ENCODE measurements at regions not wholly inside any gene's neighbourhood (a gene's known extent, or its start where the extent isn't known, plus 50 kb on each side); places are given as distances from the start of the nearest gene placed in this dataset.
"Not testable (repeated sequence)": the region's sequence is repeated elsewhere in the genome, so short reads cannot be mapped to it uniquely, and the experiment has no call there.

DNA sequence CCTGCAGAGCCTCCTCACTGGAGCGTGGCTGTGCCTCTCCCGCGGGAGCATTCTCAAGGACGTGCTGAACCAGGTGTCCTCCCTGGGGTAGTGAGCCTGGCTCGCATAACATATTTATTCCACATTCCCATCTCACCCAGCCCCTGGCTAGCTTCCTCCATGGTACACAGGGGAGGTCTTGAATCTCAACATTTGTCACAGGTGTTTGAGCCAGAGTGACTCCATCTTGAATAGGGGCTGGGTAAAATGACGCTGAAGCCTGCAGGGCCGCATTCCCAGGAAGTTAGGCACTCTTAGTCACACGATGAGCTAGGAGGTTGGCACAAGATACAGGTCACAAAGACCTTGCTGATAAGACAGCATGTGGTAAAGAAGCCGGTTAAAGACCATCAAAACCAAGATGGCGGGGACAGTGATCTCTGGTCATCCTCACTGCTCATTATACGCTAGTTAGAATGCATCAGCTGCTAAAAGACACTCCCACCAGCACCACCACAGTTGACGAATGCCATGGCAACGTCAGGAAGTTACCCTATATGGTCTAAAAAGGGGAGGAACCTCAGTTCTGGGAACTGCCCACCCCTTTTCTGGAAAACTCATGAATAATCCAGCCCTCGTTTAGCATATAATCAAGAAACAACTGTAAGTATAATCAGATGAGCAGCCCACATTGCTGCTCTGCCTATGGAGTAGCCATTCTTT, 273.8 kb upstream of the IRX4 start:
- ChIA-PET POLR2A (no interaction called here), CTCF (no interaction called here)
- TF ChIP-seq CTCF (IDR thresholded peaks at IDR 0.05; ENCODE audit: insufficient read depth, low read depth, low read length) = no peak
- Histone ChIP-seq H3K4me3 (ENCODE audit: low read depth, low read length) (no peak overlapping the region), H3K36me3 (ENCODE audit: control insufficient read depth, insufficient read depth, low read length) (no peaks in the 10 kb centered on the region), H3K27me3 (ENCODE audit: control insufficient read depth, insufficient read depth, low read length) (no peaks in the 10 kb centered on the region)
- no peak for DNase-seq (ENCODE audit: low read depth)

DNA sequence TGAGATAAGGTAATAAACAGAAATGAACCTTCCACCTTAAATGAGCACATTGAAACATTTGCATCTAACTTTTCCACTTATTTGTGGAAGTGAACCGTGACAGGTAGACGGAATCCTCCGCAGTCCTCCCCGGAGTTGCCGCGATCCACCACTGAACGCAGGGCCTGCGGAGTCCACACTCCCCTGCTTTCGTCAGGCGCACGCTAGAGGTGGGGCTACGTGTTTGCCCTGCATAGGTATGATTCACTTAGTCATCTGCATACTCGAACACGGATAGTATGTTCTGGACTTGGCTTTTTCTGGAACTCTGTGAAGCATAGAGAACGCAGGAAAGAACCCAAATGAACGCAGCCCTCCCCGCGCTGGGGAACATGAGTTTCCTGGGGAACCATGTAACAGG, 272.8 kb upstream of the IRX4 start:
- no peak overlapping the region for H3K4me3 ChIP-seq (ENCODE audit: low read depth, low read length)
- H3K27me3 ChIP-seq (ENCODE audit: control insufficient read depth, insufficient read depth, low read length) = no peaks in the 10 kb centered on the region
- ChIA-PET CTCF (no interaction called here), POLR2A (no interaction called here)
- DNase-seq (ENCODE audit: low read depth) = no peak
- no peak for TF ChIP-seq CTCF (IDR thresholded peaks at IDR 0.05; ENCODE audit: insufficient read depth, low read depth, low read length)
- no peaks in the 10 kb centered on the region for H3K36me3 ChIP-seq (ENCODE audit: control insufficient read depth, insufficient read depth, low read length)

- ChIA-PET CTCF (no interaction called here), POLR2A (no interaction called here)
Observed at GRCh38 chr5:2153802-2154201, 271.1 kb upstream of the IRX4 start.

DNA sequence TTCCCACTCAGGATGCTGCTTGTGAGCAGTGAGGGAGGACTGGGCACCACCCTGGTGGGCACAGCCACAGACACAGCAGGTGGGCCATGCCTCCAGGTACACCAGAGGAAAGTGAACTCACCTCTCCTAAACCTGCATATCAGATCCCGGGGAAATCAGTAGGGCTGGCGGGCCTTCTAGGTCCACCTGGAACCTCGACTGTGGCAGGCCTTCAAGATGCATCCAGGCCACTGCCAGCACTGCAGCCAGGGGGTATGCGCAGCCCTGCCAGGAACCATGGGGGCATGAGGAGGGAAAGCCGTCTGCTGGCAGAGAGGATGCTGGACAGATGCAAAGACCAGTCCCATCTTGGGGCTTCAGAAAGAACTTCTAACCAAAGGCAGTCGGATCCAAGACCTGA, 270.6 kb upstream of the IRX4 start:
- Histone ChIP-seq H3K4me3 (ENCODE audit: low read depth, low read length) (no peak overlapping the region), H3K36me3 (ENCODE audit: control insufficient read depth, insufficient read depth, low read length) (no peaks in the 10 kb centered on the region), H3K27me3 (ENCODE audit: control insufficient read depth, insufficient read depth, low read length) (no peaks in the 10 kb centered on the region)
- ChIA-PET CTCF (no interaction called here), POLR2A (no interaction called here)
- DNase-seq (ENCODE audit: low read depth) = no peak
- no peak for TF ChIP-seq CTCF (IDR thresholded peaks at IDR 0.05; ENCODE audit: insufficient read depth, low read depth, low read length)

More at GRCh38 chr5:2153802-2154201, 271.1 kb upstream of the IRX4 start:
- no peaks in the 10 kb centered on the region for H3K36me3 ChIP-seq (ENCODE audit: control insufficient read depth, insufficient read depth, low read length)
- H3K27me3 ChIP-seq (ENCODE audit: control insufficient read depth, insufficient read depth, low read length) = no peaks in the 10 kb centered on the region
- DNase-seq (ENCODE audit: low read depth) = no peak
- no peak overlapping the region for H3K4me3 ChIP-seq (ENCODE audit: low read depth, low read length)
- no peak for TF ChIP-seq CTCF (IDR thresholded peaks at IDR 0.05; ENCODE audit: insufficient read depth, low read depth, low read length)

DNA sequence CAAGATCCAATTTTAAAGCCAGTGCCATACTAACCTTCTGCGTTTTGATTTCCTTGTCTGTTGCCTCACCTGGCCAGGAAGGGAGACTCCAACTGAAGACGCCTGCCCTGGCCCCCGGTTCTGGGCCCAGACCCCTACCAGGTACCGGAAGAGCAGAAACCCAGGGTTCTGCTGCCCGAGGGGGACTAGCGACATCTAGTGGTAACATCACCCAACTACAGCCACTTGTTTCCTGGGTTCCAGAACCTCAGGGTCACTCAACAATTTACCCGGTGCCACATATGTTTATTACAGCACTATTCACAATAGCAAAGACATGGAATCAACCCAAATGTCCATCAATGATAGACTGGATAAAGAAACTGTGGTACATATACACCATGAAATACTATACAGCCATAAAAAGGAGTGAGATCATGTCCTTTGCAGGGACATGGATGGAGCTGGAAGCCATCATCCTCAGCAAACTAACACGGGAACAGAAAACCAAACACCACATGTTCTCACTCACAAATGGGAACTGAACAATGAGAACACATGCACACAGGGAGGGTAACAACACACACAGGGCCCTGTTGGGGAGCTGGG, 268.7 kb upstream of the IRX4 start:
- H3K36me3 ChIP-seq (ENCODE audit: control insufficient read depth, insufficient read depth, low read length); H3K27me3 ChIP-seq (ENCODE audit: control insufficient read depth, insufficient read depth, low read length); CTCF ChIA-PET; H3K4me3 ChIP-seq (ENCODE audit: low read depth, low read length); POLR2A ChIA-PET; DNase-seq (ENCODE audit: low read depth): not testable (repeated sequence)
- TF ChIP-seq CTCF (IDR thresholded peaks at IDR 0.05; ENCODE audit: insufficient read depth, low read depth, low read length) = peak; percentile 43

Measured in BJ (cell line).